Thyroid gland (tissue), 4 donors: ENCODE measurements at regions not wholly inside any gene's neighbourhood (a gene's known extent, or its start where the extent isn't known, plus 50 kb on each side); places are given as distances from the start of the nearest gene placed in this dataset.

Experiments used
- DNase-seq, 2 donors: peaks; one replicate each; pipeline ENCODE4 v3.0.0-alpha.2; 2019
- H3K27ac ChIP-seq, 3 donors: fragments of 200-600 bp; sonication (generic); 1 replicate in 2 of 3; 2 replicates in 1 of 3; pipeline ENCODE4 v1.5.1; 2016 to 2019; ENCODE audit warnings: mild to moderate bottlenecking in 1 of 3, moderate library complexity in 1 of 3
- H3K27me3 ChIP-seq: fragments of 200-600 bp; sonication (generic); one replicate; pipeline ENCODE4 v1.5.1; 2019
- H3K36me3 ChIP-seq, 2 donors: fragments of 200-600 bp; sonication (generic); one replicate each; pipeline ENCODE4 v1.5.1; 2016 to 2019
- H3K4me1 ChIP-seq, 2 donors: fragments of 200-600 bp; sonication (generic); one replicate each; pipeline ENCODE4 v1.5.1; 2017 to 2019
- H3K4me3 ChIP-seq, 3 donors: fragments of 200-600 bp; sonication (generic); replicated peaks in 1 of 3; 1 replicate in 2 of 3; 2 replicates in 1 of 3; pipeline ENCODE4 v1.5.1; 2016; ENCODE audit warnings: mild to moderate bottlenecking in 1 of 3
- H3K9me3 ChIP-seq: fragments of 200-600 bp; sonication (generic); one replicate; pipeline ENCODE4 v1.5.1; 2017
- POLR2A ChIP-seq, 2 donors: fragments of 450-650 bp; IDR thresholded peaks; one replicate each; pipeline ENCODE4 v1.6.1; 2017; ENCODE audit warnings: antibody characterized with exemption in 2 of 2, mild to moderate bottlenecking in 2 of 2, moderate library complexity in 1 of 2
- WGBS, 2 donors: methylation state at CpG; one replicate each; pipeline ENCODE4 v1.1.5; 2017; 5-methylcytosine and 5-hydroxymethylcytosine counted together
- intact Hi-C: fragments of 100-400 bp; cut with DNase I; formaldehyde crosslinking; loops from one replicate; pipeline ENCODE4 v1.15.1; 2023
- TF ChIP-seq, protein P1 (sequence below), 6 experiments: fragments of 200-600 bp in 3 of 6; fragments of 450-650 bp in 3 of 6; sonication (generic) in 3 of 6; IDR thresholded peaks; one replicate each; pipeline ENCODE4 v1.5.1; 2016 to 2019; ENCODE audit warnings: antibody characterized with exemption in 6 of 6, mild to moderate bottlenecking in 2 of 6, inconsistent platforms in 1 of 6, moderate library complexity in 1 of 6

- no peak overlapping the region for H3K27ac ChIP-seq
- TF ChIP-seq POLR2A (IDR thresholded peaks at IDR 0.05), result no peak
- TF ChIP-seq, protein P1, sequence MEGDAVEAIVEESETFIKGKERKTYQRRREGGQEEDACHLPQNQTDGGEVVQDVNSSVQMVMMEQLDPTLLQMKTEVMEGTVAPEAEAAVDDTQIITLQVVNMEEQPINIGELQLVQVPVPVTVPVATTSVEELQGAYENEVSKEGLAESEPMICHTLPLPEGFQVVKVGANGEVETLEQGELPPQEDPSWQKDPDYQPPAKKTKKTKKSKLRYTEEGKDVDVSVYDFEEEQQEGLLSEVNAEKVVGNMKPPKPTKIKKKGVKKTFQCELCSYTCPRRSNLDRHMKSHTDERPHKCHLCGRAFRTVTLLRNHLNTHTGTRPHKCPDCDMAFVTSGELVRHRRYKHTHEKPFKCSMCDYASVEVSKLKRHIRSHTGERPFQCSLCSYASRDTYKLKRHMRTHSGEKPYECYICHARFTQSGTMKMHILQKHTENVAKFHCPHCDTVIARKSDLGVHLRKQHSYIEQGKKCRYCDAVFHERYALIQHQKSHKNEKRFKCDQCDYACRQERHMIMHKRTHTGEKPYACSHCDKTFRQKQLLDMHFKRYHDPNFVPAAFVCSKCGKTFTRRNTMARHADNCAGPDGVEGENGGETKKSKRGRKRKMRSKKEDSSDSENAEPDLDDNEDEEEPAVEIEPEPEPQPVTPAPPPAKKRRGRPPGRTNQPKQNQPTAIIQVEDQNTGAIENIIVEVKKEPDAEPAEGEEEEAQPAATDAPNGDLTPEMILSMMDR (IDR thresholded peaks at IDR 0.05), result no peak
- no peaks in the 10 kb centered on the region for H3K27me3 ChIP-seq
- DNase-seq, result no peak
- H3K4me1 ChIP-seq, result no peaks in the 10 kb centered on the region
- H3K4me3 ChIP-seq, result no peak overlapping the region
- no peaks in the 10 kb centered on the region for H3K36me3 ChIP-seq
- no peaks in the 10 kb centered on the region for H3K9me3 ChIP-seq
- WGBS, 2 donors, result 83% methylated on average over 5 of the region's 5 CpGs
- intact Hi-C loops, result no loop called here
Measured at GRCh38 chr21:22132358-22133071, 1134.3 kb downstream of the NCAM2 start.

DNA sequence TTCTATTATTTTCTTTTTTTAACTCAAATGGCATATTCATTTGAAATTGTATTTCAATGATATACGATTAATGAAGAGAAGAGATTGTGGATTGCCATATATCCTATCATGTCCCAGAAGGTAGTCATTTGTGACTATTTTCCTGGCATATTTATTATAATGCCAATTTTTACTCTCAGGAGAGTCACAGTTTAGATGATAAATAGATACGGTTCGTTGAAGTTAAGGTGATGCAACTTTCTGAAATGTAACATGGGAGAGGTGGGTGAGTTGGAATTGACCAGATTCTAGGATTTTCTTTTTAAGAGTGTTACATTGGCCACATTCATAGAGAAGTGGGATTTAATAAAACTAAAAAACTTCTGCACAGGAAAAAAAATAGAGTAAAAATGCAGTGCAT, 1138.5 kb downstream of the NCAM2 start:
- Histone ChIP-seq H3K27ac (no peak overlapping the region), H3K36me3 (no peaks in the 10 kb centered on the region), H3K4me1 (no peaks in the 10 kb centered on the region), H3K9me3 (no peaks in the 10 kb centered on the region), H3K27me3 (no peaks in the 10 kb centered on the region), H3K4me3 (no peak overlapping the region)
- no peak for TF ChIP-seq POLR2A (IDR thresholded peaks at IDR 0.05)
- TF ChIP-seq, protein P1 (IDR thresholded peaks at IDR 0.05), result no peak
- WGBS, 2 donors, result 90% methylated on average over 3 of the region's 3 CpGs
- no peak for DNase-seq
- intact Hi-C loops, result no loop called here

DNA sequence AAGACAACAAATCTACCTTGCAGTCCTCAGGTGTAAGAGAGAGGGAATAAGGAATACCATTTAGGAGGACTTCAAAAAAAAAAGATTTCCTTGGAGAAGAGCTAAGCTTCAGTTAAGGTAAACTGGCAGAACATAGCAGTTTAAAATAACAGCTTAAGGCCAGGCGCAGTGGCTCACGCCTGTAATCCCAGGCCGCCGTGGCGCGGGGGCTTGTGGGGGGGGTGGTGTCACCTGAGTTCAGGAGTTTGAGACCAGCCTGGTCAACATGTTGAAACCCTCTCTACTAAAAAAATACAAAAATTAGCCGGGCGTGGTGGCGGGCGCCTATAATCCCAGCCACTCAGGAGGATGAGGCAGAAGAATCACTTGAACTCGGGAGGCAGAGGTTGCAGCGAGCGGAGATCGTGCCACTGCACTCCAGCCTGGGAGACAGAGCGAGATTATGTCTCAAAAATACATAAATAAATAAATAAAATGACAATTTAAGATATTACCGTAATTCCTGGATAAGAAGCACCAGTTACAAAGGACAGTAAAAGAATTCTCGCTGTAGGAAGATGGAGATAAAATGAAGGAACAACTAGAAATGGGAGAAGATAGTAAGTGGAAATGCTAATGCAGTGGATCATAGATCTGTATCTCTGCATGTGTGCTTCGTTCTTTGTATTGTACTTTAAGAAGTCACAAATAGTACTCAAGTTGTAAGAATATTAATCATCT, 1140.2 kb downstream of the NCAM2 start:
- no peaks in the 10 kb centered on the region for H3K36me3 ChIP-seq
- no peaks in the 10 kb centered on the region for H3K9me3 ChIP-seq
- WGBS, 2 donors, result 86 to 88% methylated on average over 18 of the region's 18 CpGs
- H3K27me3 ChIP-seq, result no peaks in the 10 kb centered on the region
- TF ChIP-seq POLR2A (IDR thresholded peaks at IDR 0.05), result no peak
- TF ChIP-seq, protein P1 (IDR thresholded peaks at IDR 0.05), result no peak
- DNase-seq, result no peak
- H3K4me3 ChIP-seq, result no peak overlapping the region
- no peak overlapping the region for H3K27ac ChIP-seq
- intact Hi-C loops, result no loop called here
- no peaks in the 10 kb centered on the region for H3K4me1 ChIP-seq

GRCh38 chr21:22145545-22145944, 1147.3 kb downstream of the NCAM2 start:
- intact Hi-C loops, result no loop called here
- WGBS, 2 donors, result 77 to 83% methylated on average over 3 of the region's 3 CpGs
- H3K36me3 ChIP-seq, result no peaks in the 10 kb centered on the region
- DNase-seq, result no peak
- H3K27ac ChIP-seq, result no peak overlapping the region
- no peaks in the 10 kb centered on the region for H3K4me1 ChIP-seq
- no peaks in the 10 kb centered on the region for H3K27me3 ChIP-seq
- TF ChIP-seq, protein P1 (IDR thresholded peaks at IDR 0.05), result no peak
- no peak for TF ChIP-seq POLR2A (IDR thresholded peaks at IDR 0.05)
- no peaks in the 10 kb centered on the region for H3K9me3 ChIP-seq
- H3K4me3 ChIP-seq, result no peak overlapping the region

DNA sequence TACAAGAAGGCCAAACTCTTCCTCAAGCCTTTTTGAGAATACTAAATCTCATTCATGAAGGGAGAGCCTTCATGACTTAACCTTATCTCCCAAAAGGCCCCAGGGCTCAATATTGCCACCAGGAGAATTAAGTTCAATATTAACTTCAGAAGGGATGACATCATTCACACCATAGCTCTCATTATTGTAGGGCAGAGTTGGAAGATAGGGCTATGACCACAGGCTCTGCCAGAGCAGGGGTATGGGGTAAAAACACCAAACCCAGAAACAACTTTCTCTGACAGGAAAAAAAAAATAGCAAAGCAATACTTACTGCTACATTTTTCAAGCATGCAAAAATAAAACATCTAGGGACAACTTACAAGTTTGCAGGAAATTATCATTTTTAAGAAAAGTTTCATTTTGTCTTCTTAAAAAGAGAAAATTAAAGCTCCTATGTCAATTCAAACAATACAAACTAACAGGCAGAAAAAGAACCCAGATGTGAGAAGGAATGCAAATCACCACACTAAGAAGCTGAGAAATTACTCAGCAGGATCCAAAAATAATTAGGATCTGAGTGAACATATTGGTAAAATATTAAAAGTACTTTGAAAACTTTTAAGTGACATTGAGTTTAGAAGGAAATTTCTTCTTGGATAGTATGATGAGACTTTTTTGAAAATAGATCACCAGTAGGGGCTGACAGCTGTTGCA, 1156.5 kb downstream of the NCAM2 start:
- TF ChIP-seq, protein P1 (IDR thresholded peaks at IDR 0.05), result no peak
- no peak for TF ChIP-seq POLR2A (IDR thresholded peaks at IDR 0.05)
- Histone ChIP-seq H3K27ac (no peak overlapping the region), H3K4me3 (no peak overlapping the region), H3K9me3 (no peaks in the 10 kb centered on the region), H3K4me1 (no peaks in the 10 kb centered on the region), H3K27me3 (no peaks in the 10 kb centered on the region), H3K36me3 (no peaks in the 10 kb centered on the region)
- DNase-seq, result no peak
- intact Hi-C loops, result no loop called here
